ENCODE measurements at regions not wholly inside any gene's neighbourhood (a gene's known extent, or its start where the extent isn't known, plus 50 kb on each side); places are given as distances from the start of the nearest gene placed in this dataset.

DNA sequence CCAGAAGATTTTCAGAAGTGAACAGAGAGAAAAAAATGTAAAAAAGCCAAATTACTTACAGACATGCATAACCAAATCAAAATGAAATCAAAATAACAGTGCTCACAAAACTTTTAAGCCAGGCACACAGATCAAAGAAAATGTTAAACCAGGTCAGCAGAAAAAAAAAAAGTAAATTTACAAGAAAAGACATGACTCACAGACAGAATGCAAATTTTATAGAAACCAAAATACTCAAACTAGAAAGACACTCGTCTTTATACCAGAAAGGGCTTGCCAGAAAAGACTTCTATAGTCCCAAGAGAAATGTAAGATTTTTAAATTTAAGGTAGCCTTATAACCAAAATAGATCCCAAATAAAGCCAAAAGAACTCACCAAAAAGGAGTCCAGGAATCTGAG, 86.5 kb upstream of the COG2 start:
- TF ChIP-seq, protein P1, sequence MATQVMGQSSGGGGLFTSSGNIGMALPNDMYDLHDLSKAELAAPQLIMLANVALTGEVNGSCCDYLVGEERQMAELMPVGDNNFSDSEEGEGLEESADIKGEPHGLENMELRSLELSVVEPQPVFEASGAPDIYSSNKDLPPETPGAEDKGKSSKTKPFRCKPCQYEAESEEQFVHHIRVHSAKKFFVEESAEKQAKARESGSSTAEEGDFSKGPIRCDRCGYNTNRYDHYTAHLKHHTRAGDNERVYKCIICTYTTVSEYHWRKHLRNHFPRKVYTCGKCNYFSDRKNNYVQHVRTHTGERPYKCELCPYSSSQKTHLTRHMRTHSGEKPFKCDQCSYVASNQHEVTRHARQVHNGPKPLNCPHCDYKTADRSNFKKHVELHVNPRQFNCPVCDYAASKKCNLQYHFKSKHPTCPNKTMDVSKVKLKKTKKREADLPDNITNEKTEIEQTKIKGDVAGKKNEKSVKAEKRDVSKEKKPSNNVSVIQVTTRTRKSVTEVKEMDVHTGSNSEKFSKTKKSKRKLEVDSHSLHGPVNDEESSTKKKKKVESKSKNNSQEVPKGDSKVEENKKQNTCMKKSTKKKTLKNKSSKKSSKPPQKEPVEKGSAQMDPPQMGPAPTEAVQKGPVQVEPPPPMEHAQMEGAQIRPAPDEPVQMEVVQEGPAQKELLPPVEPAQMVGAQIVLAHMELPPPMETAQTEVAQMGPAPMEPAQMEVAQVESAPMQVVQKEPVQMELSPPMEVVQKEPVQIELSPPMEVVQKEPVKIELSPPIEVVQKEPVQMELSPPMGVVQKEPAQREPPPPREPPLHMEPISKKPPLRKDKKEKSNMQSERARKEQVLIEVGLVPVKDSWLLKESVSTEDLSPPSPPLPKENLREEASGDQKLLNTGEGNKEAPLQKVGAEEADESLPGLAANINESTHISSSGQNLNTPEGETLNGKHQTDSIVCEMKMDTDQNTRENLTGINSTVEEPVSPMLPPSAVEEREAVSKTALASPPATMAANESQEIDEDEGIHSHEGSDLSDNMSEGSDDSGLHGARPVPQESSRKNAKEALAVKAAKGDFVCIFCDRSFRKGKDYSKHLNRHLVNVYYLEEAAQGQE (IDR thresholded peaks at IDR 0.05; ENCODE audit: insufficient read depth in 1 of 2, low read depth in 2 of 2, low read length in 2 of 2), result no peak
- no peak for TF ChIP-seq TAF1 (IDR thresholded peaks at IDR 0.05; ENCODE audit: borderline replicate concordance, insufficient read depth, low read length)
